ENCODE measurements at regions not wholly inside any gene's neighbourhood (a gene's known extent, or its start where the extent isn't known, plus 50 kb on each side); places are given as distances from the start of the nearest gene placed in this dataset.
"Not testable (repeated sequence)": the region's sequence is repeated elsewhere in the genome, so short reads cannot be mapped to it uniquely, and the experiment has no call there.

DNA sequence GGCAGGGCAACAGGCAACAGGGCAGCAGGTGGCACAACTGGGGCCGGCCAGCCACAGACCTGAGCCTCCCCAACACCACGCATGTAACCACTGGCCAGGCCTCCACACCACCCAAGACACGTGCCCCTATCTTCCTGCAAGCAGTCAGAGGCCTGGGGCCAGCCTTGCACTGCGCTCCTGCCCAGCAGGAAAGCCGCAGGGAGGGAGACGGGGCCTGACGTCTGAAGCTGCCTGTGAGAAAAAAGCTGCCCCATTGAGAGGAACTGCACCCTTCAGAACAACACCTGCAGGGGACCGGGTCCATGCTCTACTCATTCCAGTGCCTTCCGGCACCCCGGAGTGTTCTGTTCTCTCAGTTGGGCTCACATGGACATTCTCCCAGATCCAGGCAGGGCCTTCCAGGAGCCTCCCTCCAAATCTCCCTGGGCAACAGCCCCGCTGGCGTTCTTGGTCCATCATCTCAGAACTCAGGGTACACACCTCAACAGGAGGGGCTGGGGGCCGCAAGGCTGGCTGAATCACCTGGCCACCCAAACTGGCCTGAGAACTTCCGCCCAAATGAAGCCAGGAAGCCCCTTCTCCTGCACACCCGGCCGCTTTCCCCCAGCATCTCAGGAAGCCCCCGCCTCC lies 5403.6 kb upstream of the TPTE start:
- DNase-seq (ENCODE audit: extremely low read depth in 1 of 11, low read depth in 9 of 11, low spot score in 4 of 11): not testable (repeated sequence)

GRCh38 chr21:5118296-5118679 lies 5403.1 kb upstream of the TPTE start:
- not testable (repeated sequence) for DNase-seq (ENCODE audit: extremely low read depth in 1 of 11, low read depth in 9 of 11, low spot score in 4 of 11)

DNA sequence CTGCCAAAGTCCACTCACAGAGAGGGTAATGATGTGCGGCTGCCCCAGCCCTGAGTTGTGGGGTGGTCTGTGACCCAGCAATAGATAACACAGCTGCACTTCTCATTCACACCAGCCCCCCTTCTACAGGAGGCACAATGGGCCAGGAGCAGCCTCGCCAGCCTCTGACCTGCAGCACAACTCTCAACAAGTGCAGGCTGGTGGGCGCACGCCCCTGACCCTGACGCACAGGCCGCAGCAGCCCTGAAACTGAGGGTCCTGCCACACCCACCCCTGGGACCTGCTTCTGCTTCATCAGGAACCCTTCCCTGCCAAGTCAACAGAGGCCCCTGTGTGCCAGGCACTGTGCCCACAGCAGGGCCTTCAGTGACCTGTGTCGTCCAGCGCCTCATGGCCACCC lies 5402.2 kb upstream of the TPTE start:
- DNase-seq (ENCODE audit: extremely low read depth in 1 of 11, low read depth in 9 of 11, low spot score in 4 of 11): not testable (repeated sequence)

- peak in 4 of 11 donors; percentile 8 to 45 (median 28) for DNase-seq (ENCODE audit: extremely low read depth in 1 of 11, low read depth in 9 of 11, low spot score in 4 of 11)
These were observed 5400.0 kb upstream of the TPTE start for GRCh38 chr21:5121399-5121798.

GRCh38 chr21:5121849-5122248 lies 5399.5 kb upstream of the TPTE start:
- DNase-seq (ENCODE audit: extremely low read depth in 1 of 11, low read depth in 9 of 11, low spot score in 4 of 11): not testable (repeated sequence)

- DNase-seq (ENCODE audit: extremely low read depth in 1 of 11, low read depth in 9 of 11, low spot score in 4 of 11): not testable (repeated sequence)
These were observed 5397.7 kb upstream of the TPTE start for GRCh38 chr21:5123655-5124054.

DNA sequence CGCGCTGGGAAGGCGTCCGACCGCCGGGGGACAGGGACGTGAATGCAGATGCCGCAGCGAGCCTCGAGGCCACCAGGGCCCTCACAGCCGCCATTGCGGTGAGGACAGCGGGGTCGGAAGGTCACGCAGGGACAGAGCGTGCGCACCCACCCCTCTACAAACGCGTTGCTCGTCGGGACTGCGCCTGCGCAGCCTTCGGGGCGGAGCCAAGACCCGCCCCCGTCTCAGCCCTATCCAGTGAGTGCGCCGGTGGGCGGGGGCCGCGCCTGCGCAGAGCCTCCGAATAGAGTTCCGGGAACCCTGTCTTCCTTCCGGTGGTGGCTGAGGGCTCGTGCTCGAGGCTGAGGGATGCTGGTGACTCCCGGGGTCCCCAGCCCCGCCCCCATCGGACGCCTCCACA lies 5393.1 kb upstream of the TPTE start:
- DNase-seq (ENCODE audit: extremely low read depth in 1 of 11, low read depth in 9 of 11, low spot score in 4 of 11): peak in 9 of 11 donors; percentile 51 to 87 (median 76)

DNA sequence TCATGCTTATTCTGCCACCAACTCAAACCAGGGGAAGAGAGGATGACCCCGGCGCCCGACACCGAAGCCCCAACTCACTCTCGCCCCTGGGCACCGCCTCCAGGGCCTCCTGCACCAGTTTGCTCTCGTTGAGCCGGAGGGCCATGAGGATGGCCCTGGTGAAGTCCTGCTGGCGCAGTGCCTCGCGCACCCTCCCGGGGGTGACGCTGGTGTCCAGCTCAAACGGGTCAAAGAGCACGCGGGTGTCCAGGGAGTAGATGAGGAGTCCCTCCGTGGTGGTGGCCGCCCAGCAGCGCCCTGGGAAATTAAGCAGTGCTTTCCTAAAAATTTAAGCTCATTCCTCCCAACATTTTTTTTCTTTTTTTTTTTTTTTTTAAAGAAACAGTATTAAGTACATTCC lies 5387.6 kb upstream of the TPTE start:
- DNase-seq (ENCODE audit: extremely low read depth in 1 of 11, low read depth in 9 of 11, low spot score in 4 of 11): not testable (repeated sequence)

DNA sequence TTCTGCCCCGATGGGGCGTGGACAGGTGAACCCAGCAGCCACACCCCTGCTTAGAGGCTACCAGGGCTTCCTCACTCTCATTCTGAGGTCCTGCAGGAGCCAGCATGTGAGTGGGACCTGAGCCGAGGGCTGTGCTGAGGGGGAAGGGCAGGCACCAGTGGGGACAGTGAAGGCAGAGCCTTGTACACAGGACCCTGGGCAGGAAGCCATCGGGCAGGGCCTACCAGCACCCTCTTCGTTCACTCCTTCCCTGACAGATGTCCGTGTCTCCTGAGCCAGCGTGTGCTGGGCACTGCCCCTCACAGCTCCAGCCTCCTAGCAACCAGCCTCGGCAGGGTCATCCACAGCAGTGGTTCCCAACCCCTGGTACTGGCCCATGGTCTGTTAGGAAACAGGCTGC lies 5385.0 kb upstream of the TPTE start:
- not testable (repeated sequence) for DNase-seq (ENCODE audit: extremely low read depth in 1 of 11, low read depth in 9 of 11, low spot score in 4 of 11)

- DNase-seq (ENCODE audit: extremely low read depth in 1 of 11, low read depth in 9 of 11, low spot score in 4 of 11): not testable (repeated sequence)
These were observed 5384.4 kb upstream of the TPTE start for GRCh38 chr21:5137006-5137405.

DNA sequence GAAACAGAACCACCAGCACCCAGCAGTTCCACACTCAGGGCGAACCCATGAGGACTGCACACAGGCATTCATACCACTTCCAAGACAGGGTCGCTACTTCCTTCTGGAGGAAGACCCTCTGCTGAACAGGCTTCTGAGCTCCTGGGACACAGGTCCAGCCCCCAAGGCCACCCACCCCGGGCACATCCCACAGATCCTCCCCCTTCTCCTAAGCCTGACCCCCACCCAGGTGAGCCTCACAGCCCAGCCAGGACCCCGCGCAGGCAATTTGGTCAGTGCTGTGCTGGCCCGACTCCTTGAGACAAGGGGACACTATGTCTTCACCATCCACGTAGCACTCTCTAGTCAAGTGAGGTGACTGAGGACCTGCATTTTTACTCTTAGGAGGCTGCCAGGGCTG lies 5382.7 kb upstream of the TPTE start:
- DNase-seq (ENCODE audit: extremely low read depth in 1 of 11, low read depth in 9 of 11, low spot score in 4 of 11): not testable (repeated sequence)

GRCh38 chr21:5139528-5139927 lies 5381.9 kb upstream of the TPTE start:
- not testable (repeated sequence) for DNase-seq (ENCODE audit: extremely low read depth in 1 of 11, low read depth in 9 of 11, low spot score in 4 of 11)

- not testable (repeated sequence) for DNase-seq (ENCODE audit: extremely low read depth in 1 of 11, low read depth in 9 of 11, low spot score in 4 of 11)
These were observed 5378.4 kb upstream of the TPTE start for GRCh38 chr21:5143011-5143410.

DNA sequence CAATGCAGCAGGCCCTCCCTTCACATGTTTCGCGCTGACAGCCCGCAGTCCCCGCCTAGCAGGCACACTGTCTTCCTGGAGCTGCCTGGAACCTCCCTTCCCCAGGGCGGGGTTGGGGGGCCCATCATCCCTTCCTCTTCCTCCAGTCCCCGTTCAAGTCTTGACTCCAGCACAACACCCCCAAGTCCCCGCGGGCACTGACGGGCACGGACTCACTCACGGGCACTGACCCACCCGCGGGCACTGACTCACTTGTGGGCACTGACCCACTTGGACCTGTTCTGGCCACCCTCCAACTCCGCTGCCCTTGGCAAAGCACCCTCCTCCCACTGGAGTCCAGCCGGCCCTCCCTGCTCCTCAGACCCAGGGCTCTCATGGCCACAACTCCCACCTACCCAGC lies 5376.7 kb upstream of the TPTE start:
- DNase-seq (ENCODE audit: extremely low read depth in 1 of 11, low read depth in 9 of 11, low spot score in 4 of 11): not testable (repeated sequence)

- not testable (repeated sequence) for DNase-seq (ENCODE audit: extremely low read depth in 1 of 11, low read depth in 9 of 11, low spot score in 4 of 11)
These were observed 5373.7 kb upstream of the TPTE start for GRCh38 chr21:5147685-5148084.

- DNase-seq (ENCODE audit: extremely low read depth in 1 of 11, low read depth in 9 of 11, low spot score in 4 of 11): not testable (repeated sequence)
These were observed 5372.2 kb upstream of the TPTE start for GRCh38 chr21:5149222-5149621.

- not testable (repeated sequence) for DNase-seq (ENCODE audit: extremely low read depth in 1 of 11, low read depth in 9 of 11, low spot score in 4 of 11)
These were observed 5367.3 kb upstream of the TPTE start for GRCh38 chr21:5153842-5154640.

GRCh38 chr21:5154641-5154982 lies 5366.8 kb upstream of the TPTE start:
- peak; percentile 31 to 71 (median 57) for DNase-seq (ENCODE audit: extremely low read depth in 1 of 11, low read depth in 9 of 11, low spot score in 4 of 11)

DNA sequence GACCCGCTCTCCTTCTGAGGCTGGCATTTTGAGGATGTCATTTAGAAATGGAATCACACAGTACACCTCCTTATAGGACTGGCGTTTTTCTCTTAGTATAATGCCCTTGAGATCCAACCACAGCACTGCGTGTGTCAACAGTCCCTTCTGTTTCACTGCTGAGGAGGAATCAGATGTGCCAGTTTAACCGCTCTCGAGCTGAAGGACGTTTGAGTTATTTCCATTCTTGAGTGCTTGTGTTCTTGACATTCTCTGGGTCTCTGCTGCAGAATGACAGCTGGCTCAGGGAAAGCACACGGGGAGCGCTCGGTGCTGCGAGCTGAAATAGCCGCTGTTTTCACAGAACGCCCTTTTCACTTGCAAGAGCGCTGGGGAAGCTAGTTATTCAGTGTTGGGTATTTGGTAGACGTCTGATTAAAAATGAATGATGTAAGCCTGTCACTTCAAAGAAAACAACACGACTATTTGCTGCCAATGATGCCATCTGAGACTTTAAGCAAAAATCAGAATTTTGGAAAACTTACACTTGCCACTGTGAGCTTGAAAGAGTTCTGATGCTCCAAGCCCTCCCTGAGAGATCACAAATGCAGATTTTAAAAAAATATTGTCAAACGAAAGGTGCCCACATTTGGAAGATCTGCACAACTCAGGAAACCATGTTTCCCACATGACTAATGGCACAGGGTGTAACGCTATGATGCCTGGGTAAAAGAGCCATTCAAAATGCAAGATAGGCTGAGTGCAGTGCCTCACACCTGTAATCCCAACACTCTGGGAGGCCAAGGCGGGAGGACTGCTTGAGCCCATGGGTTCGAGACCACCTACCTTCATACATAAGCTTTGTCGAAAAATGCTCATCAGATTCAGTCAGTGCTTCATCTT lies 5358.4 kb upstream of the TPTE start:
- DNase-seq (ENCODE audit: extremely low read depth in 1 of 11, low read depth in 9 of 11, low spot score in 4 of 11): not testable (repeated sequence)

- DNase-seq (ENCODE audit: extremely low read depth in 1 of 11, low read depth in 9 of 11, low spot score in 4 of 11): not testable (repeated sequence)
These were observed 5355.6 kb upstream of the TPTE start for GRCh38 chr21:5165829-5166228.

Measured in renal cortex interstitium (tissue), 11 donors.